ENCODE measurements at regions not wholly inside any gene's neighbourhood (a gene's known extent, or its start where the extent isn't known, plus 50 kb on each side); places are given as distances from the start of the nearest gene placed in this dataset.
"Not testable (repeated sequence)": the region's sequence is repeated elsewhere in the genome, so short reads cannot be mapped to it uniquely, and the experiment has no call there.

- no peak for DNase-seq
Measured at GRCh38 chr1:157288492-157288891, 150.3 kb upstream of the ETV3 start.

DNA sequence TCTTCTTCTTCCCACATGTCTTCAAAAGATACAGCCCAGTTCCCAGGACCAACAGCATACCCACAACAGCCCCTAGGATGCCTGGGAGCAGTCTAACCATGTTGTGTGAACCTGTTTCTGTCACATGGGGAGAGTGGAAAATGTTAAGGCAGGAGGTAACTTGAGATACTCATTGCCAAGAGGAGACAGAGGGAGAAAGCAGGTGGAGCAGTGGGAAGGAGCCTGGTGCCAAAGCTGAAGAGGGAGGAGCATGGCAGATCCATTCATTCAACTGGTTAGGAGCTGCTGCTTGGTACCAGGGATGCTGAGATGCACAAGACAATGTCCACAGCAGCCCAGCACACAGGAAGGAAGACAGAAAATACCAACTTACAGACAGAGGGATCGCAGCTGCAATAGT is 149.8 kb upstream of the ETV3 start:
- no peak for DNase-seq

GRCh38 chr1:157287462-157287861 is 149.3 kb upstream of the ETV3 start:
- DNase-seq: no peak

GRCh38 chr1:157286646-157287420 is 148.6 kb upstream of the ETV3 start:
- no peak for DNase-seq

- no peak for DNase-seq
Measured at GRCh38 chr1:157286096-157286495, 147.9 kb upstream of the ETV3 start.

- no peak for DNase-seq
Measured at GRCh38 chr1:157284451-157284850, 146.3 kb upstream of the ETV3 start.

- no peak for DNase-seq
Measured at GRCh38 chr1:157279802-157280140, 141.6 kb upstream of the ETV3 start.

- no peak for DNase-seq
Measured at GRCh38 chr1:157279138-157279801, 141.1 kb upstream of the ETV3 start.

DNA sequence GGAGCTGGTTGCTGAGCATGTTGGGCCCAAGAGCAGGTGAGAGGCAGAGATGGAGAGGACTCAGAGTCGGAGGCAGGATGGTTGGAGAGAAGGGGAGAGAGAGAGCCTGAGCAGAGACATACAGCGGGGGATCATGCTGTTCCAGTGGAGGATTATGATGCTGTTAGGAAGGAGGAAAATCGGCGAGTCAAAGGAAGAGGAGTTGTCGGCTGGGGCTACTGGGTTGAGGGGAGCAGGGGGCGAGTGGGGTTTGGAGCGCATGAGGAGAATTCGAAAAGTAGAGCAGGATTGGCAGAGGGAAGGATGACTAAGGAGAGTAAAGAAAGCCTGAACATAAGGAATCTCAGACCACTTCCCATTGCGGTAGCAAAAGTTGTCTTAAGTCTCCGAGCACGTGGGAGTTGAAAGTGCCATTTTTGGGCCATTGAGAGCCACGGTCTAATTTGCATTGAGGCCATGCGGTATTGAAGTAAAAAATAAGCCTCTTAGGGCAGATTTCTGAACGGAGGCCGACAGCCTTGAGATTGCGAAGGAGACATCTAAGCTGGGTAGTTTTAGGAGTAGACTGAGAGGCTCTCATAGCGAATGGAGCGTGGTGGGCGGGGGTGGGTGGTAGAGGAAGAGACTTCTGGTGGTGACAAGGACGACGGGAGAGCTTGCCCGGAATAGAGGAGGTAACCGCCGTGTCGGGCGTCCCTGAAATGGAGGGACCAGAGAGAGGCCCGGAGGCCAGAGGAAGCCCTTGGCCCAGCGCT is 140.4 kb upstream of the ETV3 start:
- no peak for DNase-seq

GRCh38 chr1:157277913-157278312 is 139.7 kb upstream of the ETV3 start:
- DNase-seq: no peak

DNA sequence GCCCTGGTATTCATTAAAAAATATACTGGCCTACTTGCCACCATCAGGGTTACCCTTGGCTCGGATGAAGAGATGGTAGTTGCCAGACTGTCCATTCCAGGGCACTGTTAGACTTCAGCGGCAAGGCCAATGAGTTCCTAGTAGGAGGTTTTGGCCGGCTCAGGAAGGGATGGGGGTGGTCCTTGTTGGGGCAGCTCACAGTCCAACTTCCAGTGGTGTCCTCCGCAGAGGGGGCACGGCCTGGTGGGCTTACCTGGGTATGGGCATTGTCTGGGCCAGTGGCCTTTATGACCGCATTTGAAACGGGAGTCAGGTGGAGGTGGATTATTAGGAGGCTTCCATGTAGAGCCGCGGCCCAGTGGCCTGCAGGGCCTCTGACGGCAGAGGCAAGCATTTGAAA is 139.1 kb upstream of the ETV3 start:
- DNase-seq: no peak

- no peak for DNase-seq
Measured at GRCh38 chr1:157274698-157275534, 136.7 kb upstream of the ETV3 start.

DNA sequence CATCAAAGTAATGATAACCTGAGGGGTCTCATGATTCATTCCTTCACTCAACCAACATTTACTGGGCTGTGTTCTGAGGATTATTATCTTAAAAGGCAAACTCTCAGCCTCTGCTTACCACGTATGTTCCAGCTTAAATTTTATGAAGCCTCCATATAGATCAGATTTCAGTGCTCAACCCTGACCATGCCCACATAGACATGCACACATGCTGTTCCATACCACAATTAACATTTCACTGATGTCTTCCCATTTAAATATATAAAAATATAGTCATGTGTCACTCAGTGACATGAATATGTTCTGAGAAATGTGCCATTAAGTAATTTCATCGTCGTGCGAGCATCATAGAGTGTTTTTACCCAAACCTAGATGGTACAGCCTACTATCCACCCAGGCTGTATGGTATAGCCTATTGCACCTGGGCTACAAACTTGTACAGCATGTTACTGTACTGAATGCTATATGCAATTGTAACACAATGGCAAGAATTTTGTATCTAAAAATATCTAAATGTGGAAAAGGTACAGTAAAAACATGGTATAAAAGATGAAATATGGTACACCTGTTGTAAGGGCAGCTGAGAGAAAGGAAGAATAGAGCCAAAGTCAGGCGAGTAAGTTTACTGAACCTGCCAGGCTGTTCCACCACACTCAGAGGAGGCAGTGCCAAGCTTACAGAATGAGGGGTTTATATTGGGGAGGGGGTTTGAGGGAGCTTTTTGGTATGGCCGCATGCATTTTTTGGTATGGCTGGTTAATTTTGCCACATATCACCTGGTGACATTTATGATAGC is 134.7 kb upstream of the ETV3 start:
- no peak for DNase-seq

GRCh38 chr1:157272264-157272663 is 134.1 kb upstream of the ETV3 start:
- DNase-seq: no peak

GRCh38 chr1:157270705-157271274 is 132.6 kb upstream of the ETV3 start:
- no peak for DNase-seq

DNA sequence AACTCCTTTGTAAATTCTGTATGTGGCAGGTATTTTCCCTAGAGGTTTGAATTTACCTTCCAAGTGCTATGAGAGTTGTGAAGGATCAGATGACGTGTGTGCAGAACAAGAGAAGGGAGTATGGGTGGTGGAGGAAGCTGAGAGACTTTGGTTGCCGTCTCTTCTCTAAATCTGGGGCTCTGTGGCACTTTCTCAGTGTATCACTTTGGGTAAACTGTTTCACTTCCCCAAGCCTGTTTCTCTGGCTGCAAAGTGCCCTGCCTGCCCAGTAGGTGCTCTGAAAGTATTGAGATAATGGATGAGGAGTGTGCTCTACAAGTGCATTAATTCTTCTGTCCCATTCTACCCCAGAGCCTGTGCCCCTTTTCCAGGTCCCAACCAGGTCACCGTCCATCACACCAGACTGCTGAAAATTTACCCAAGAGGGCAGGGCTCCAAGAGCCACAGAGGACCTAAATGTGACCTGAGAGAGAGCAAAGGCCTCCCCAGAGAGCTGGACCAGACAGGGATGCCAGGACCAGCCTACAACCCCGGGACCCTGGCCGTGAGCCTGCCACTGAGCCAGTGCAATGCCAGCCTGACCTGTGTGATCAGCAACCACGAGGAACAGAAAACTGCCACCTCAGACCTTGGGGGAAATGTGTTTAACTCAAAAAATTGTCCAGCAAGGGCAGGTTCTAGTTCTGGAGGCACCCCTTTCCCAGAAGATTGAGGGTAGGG is 131.6 kb upstream of the ETV3 start:
- no peak for DNase-seq

DNA sequence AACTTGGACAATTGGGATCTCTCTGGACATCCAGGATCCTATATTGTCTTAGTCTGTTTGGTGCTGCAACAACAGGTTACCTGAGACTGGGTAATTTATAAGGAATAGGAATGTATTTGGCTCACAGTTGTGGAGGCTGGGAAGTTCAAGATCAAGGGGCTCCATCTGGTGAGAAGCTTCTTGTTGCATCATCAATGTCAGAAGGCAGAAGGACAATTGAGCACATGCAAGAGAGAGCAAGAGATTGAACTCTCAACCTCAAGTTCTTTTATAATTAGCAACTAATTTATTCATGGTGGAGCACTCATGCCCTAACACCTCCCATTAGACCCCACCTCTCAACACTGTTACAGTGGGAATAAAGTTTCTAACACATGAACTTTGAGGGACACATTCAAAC is 124.7 kb upstream of the ETV3 start:
- no peak for DNase-seq

- no peak for DNase-seq
Measured at GRCh38 chr1:157262422-157262821, 124.2 kb upstream of the ETV3 start.

GRCh38 chr1:157255891-157256290 is 117.7 kb upstream of the ETV3 start:
- DNase-seq: not testable (repeated sequence)

- DNase-seq: not testable (repeated sequence)
Measured at GRCh38 chr1:157254183-157254582, 116.0 kb upstream of the ETV3 start.

- DNase-seq: no peak
Measured at GRCh38 chr1:157252473-157252872, 114.3 kb upstream of the ETV3 start.
